ENCODE measurements at regions not wholly inside any gene's neighbourhood (a gene's known extent, or its start where the extent isn't known, plus 50 kb on each side); places are given as distances from the start of the nearest gene placed in this dataset.

DNA sequence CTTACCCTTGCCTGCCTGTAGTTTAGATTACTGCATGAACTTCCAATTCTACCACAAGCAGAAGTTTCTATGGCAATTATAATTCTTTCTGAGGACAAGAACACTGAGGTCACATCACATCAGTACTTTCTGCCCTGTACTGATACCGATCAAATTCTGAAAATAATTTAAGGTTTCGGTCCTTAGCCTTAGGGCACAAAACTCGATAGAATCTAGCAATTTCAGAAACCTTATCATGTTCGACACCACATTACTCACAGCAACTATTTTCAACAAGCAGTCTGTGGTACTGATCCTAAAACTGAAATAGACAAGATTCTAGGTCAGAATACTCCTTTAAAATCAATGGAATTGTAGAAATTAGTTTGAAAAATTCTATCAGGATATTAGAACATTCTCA lies 187.0 kb upstream of the LRFN5 start:
- TF ChIP-seq, protein P1, sequence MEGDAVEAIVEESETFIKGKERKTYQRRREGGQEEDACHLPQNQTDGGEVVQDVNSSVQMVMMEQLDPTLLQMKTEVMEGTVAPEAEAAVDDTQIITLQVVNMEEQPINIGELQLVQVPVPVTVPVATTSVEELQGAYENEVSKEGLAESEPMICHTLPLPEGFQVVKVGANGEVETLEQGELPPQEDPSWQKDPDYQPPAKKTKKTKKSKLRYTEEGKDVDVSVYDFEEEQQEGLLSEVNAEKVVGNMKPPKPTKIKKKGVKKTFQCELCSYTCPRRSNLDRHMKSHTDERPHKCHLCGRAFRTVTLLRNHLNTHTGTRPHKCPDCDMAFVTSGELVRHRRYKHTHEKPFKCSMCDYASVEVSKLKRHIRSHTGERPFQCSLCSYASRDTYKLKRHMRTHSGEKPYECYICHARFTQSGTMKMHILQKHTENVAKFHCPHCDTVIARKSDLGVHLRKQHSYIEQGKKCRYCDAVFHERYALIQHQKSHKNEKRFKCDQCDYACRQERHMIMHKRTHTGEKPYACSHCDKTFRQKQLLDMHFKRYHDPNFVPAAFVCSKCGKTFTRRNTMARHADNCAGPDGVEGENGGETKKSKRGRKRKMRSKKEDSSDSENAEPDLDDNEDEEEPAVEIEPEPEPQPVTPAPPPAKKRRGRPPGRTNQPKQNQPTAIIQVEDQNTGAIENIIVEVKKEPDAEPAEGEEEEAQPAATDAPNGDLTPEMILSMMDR (IDR thresholded peaks at IDR 0.05; ENCODE audit: insufficient read depth, low read length, poor library complexity, severe bottlenecking) = no peak
- no peak for TF ChIP-seq EZH2phosphoT487 (conservative IDR thresholded peaks at IDR 0.05; ENCODE audit: low read length)
